HG03135 (cell line): ENCODE measurements at regions not wholly inside any gene's neighbourhood (a gene's known extent, or its start where the extent isn't known, plus 50 kb on each side); places are given as distances from the start of the nearest gene placed in this dataset.

Experiments used
- ATAC-seq: cut with Tn5 transposase; IDR thresholded peaks from one replicate; pipeline ENCODE4 v1.9.1; 2021; ENCODE audit warnings: mild to moderate bottlenecking, moderate library complexity; ENCODE audit not compliant: unreplicated experiment

DNA sequence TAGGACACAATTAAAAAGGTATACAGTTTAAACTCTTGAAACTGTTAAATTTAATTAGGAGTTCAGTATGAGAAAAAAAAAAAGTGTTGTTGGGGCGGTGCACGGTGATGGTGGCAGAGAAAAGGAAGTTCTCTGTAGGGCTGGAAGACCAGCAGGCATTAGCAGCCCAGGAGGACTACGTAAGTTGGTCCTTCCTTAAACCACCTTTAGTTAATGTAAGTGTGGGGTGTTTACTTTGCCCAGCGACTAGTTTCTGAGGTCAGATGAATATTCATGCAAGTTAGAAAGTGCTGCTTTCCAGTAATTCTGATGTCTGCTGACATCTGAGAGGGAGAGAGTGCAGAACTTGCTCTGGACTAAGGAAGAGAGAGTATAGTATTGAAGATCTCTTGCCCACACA is 54.9 kb downstream of the NKX2-1 start:
- no peak for ATAC-seq

DNA sequence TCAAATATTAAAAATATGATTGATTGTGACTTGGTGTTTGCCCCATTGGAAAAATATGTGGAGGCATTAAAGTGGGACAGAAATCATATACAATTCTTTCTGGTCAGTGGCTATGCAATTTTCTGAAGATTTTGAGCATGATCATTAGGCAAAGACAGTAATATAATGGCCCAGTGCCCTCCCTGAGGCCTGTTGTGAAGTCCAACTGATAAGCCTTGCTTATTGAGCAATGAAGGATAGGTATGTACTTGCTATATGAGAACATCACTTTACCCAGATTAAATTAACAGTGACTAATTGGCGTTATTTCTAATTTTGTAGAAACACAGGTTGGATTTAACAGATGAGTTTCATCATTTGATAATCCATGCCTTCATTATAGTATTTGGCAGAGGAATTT is 57.1 kb downstream of the NKX2-1 start:
- no peak for ATAC-seq

DNA sequence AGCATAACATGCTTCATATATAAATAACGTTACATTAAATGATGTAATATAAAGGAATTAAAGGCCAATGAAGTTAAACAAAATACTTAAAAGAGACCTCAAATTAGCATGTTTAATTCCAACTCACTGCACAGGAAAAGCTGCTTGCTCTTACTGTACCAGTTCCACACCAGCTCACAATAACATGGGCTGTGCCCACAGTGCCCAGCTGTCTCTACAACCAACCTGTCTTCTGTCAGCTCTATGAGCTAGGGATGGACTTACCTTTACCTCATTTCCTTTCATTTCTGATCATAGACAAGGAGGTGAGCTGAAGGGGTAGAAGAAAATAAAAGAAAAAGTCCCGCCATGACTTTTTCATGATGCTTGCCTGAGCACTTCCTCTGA is 64.8 kb downstream of the NKX2-1 start:
- ATAC-seq: no peak

DNA sequence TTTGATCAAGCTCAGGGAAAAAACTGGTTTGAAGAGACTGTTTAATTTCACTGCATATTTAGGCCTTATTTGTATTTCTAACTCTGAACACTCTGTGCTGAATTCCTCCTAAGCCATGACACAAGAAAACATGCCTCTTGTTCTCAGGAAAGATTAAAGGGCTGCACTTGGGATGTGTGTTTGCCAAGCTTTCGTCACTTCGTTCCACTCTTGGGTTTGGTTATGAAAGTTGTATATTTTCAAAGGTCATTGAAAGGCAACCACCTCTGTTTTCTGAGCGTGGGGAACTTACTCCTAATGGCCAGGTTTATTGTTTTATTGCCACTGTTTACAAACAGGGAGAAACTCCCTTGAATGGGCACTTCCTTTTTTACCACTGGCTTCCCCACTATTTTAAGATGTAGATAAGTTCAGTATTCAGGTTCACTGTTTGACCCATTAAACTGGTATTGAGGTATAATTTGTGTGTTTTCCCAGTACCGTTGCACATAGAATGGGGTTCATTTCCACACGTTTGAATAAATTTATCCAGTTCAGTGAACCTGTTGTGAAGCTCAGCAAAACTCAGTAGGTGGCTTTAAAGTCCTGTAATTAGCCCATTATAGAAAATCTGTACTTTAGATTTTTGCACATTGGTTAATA is 65.3 kb downstream of the NKX2-1 start:
- no peak for ATAC-seq

DNA sequence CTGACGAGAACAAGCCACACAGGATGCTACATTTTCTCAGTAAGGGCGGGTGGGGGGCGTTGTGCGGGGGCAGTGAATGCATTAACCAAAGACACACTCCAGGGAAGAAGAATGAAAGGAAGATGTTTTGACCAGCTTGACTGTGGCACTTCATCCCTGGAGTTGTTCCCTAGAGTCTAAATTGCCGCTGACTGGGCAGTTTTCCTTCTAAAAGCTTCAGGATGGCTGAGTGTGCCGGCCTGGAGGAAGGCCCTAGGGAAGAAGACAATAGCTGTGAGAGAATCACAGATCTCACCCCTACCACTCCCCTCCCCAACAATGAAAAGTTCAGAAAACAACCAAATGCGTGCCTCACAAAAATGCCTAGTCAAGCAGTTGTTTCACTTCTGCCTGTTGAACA is 67.2 kb downstream of the NKX2-1 start:
- ATAC-seq: no peak

DNA sequence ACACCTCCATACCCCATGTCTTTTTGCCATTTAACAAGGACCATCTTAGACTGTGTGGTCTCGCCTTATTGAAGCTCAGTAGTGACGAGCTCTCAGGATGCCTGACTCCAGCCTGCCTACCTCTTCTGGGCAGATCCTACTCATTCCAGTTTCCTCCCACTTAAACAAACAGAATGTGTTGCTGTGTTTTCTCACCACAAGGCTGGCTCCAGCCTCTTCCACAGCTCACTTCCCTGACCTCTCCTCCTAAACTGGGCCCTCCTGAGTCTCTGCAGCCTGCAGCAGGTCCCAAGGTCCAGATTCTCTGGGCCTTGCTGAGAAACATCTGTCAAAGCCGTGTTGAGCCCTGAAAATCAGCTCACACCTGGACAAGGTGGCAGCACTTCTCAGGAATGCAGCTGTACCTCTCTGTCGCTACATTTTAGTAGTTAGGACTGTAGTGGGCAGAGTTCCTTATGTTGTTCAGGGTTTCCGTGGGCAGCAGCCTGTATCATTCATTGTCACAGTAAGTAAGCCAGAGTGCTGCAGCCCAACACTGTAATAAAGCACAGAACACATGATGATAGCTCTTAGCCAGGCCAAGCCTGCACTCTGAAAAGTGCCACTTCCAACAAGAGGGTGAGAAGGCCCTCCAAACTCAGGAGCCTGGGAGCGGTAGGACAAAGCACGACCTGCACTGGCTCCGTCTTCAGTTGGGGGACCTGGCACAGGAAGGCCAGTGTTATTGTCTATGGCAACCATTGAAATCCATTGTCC is 68.5 kb downstream of the NKX2-1 start:
- ATAC-seq: no peak

DNA sequence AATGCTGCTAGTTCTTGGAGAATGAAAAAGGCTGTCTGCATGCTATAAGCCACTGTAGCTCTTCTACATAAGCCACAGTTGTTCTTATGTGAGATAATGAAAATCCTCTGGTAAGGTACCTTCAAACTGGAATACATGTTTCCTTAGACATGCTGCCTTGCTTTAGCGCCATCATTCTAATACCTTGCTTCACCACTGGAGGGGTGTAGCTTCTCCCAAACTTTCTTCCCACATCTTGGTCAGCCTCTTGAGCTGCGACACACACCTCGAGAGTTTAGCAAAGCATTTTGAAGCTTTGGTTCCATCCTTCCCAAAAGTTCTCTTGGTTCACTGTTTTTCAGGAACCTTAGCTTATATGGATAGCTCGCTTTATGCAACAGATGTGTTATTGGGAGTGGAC is 69.5 kb downstream of the NKX2-1 start:
- no peak for ATAC-seq

DNA sequence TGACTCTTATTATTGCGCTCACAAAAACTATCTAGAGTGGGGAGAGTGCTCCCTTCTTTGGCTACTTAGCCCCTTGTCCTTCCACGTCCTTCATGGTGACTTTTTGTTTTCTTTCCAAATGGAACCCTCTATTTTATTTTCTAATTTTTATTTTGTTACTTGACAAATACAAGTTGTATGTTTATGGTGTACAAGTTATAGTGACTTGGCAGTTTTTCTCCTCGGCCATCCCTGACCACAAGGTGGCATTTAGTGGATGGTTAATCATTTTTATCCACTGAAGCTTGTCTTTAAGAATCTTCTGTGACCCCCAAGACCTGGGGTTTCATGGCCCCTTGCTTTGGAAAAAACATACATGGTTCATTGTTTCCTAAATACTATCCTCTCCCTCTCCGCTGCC is 70.1 kb downstream of the NKX2-1 start:
- ATAC-seq: no peak

DNA sequence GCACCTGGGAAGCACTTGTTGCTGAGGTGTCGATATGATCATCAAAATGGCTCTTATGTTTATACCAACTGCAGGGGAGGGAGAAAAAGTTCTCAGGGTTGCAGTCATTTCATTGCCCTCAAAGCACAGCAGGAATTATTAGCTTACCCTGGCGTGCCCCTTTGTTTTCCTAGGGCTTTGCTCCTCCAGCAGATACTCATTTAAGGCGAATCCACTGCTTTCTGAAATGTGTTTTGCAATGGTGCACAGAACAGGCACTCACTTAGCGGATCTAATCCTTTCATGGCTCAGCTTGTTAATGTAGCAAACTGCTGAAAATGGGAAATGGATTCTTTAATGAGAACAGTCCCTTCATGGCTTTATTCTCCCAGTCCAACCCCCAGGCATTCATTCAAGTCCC is 76.7 kb downstream of the NKX2-1 start:
- no peak for ATAC-seq

DNA sequence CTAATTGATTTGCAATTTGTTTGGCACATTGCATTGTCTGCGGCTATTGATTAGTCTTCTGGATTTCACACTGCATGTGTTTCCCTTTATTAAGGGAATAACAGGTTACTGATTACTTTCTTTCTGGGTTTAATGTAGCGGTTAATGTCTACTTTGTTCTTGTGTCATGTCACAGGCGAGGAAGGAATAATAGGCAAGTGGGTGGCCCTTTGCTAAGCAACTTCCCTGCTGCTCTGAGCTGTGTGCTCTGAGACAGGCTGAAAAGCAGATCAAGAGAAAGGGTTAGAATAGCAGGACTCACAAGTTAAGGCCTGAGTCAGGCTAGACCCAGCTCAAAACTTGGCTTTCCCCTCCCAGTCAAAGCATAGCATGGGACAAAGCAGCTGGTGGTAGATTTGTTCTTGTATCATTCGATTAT is 77.2 kb downstream of the NKX2-1 start:
- ATAC-seq: no peak

DNA sequence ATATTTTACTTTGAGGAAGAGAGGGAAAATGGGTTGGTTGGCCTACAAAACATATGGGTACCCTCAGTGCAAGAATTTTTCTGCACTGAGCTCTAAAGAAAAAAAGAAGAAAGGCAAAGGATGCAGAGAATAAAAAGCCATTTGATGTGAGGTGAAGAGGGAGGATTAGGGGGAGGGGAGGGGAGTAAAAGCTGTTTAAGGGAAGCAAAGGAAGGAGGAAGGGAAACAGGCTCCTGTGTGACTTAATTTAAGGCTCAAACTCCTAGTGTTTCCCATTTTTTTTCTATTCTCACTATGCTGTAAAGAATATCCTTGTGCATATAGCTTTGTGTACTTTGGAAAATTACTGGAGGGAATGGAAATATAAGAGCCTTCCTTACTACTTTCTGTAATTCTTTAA is 78.7 kb downstream of the NKX2-1 start:
- no peak for ATAC-seq

DNA sequence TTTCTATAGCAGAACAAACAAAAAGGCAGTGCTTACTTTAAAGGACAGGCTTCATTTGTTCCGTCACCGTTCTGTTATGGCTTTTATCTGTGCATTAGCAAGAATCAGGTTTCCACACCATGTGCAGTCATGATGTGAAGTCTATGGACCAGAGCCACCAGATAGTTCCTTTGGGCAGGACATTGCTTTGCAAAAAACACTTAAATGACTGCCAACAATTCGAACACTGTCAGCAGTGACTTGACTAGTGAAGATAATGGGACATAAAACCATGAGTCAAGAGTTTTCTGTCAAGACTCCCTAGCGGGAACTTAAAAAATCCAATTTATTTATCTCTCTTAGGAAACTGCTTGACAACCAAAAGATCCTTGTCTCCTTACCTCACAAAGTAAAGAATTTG is 80.3 kb downstream of the NKX2-1 start:
- no peak for ATAC-seq

DNA sequence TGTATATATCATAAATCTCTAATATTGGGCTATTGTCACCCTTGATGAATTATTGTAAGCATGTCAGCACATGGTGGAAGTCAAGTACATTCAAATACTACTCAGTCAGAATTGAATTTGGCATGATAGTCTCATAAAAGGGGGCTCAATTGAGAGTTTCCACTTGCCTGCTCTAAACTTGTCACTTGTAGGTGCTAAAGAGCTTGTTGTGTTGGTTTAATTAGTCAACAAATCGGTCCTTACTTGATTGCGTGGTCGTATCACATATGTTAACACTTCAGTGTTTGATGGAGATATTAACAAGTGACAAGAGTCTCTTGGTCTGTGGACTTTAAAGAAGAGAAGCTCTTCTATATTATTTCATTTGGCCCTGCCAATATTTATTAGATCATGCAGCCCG is 81.1 kb downstream of the NKX2-1 start:
- ATAC-seq: no peak

DNA sequence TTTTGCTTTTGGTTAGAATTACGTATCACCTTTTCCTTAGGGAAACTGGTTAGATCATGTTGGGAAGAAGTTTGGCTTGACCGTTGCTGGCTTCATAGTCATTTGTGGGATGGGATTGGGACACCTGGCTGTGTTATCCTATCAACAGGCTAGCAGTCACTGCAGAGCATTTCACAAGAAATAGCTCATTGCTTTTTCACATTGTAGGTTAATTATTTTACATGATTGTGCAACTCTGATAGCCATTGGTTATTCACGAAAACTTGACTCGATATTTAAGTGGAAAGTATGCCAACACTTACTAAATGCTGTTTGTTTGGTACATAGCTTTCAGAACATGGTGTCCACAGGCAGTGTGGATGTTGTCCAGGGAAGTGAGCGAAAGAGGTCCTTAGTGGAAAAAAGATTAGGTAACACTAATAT is 89.4 kb downstream of the NKX2-1 start:
- no peak for ATAC-seq

DNA sequence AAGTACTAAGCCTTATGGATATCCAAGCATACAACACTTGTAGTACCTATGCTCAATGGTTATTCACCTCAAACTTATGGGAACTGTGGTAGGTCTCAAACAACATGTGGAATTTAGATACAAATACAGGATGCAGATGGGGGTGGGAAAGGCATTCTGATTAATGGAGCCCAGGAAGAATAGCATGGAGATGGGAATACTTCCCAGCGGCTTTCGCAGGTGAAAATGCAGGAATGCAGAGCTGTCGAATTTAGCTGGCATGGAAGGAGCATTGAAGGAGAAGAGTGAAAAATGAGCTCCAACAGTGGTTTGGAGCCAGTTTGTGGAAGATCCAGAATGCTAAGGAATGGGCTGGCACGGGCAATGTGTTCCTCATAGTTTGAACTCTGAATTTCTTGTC is 89.9 kb downstream of the NKX2-1 start:
- no peak for ATAC-seq

DNA sequence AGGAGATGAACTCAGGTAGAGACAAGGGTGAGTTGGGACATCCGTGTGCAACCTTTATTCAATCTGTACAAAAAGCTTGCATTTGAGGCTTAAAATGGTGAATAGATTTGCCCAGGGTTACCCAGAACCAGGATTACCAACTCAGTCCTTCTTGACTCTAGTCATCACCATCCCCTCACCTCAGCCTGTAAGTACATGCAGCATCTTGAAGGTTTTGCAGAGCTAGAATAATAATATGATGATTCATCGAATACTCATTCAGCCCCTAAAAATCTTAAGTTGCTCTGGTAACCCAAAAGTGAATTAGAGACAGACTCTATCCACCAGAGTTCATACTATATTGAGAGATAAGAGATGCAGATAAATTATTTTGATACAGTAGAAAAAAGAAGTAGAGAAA is 90.3 kb downstream of the NKX2-1 start:
- no peak for ATAC-seq

DNA sequence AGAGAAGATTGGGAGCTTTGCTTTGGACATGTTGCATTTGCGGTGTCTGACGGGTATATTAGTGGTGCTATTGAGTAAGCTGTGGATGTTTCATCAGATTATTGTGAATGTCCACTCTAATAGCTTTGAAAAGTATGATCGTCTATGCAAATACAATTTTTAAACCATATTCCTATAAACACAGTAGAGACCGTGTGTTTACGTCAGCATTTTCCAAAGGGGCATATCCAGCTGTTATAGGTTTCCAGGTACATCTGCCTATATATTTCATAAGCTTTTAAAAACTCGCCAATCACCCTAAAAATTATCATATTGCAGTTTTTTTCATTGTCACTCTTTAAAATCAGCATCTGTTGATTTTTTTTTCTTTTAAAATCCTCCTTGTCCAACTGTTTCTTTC is 91.7 kb downstream of the NKX2-1 start:
- no peak for ATAC-seq

DNA sequence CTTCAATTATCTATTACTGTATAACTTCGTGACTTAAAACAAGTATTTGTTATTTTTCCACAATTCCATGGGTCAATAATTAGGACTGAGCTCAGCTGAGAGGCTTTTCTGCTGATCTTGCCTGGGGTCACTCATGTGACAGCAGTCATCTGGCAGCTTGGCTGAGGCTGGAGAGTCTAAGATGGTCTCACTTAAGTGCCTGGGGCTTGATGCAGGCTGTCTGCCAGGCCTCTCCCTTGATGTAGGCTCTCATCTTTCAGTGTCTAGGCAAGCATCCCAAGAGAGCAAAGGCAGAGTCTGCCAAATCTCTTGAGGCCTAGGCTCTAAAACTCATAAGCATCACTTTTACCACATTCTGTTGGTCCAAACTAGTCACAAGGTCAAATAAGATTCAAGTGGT is 93.2 kb downstream of the NKX2-1 start:
- no peak for ATAC-seq

DNA sequence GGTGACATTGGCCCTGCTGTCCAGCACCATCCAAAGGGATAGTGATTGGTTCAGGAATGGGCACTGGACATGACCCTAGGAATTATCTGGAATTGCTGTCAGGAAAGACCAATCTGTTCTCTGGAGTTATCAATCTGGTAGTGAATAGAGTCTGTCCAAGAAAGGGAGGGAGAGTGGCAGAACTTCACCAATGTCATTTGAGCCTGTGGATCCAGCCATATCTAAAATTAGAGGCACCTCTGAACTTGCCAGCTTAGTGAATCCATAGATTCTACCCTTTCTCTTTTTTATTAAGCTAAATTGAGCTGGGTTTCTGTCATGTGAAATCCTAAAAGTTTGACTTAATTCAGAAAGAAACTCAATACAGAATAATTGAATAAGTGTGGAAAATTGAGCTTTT is 93.9 kb downstream of the NKX2-1 start:
- ATAC-seq: no peak

DNA sequence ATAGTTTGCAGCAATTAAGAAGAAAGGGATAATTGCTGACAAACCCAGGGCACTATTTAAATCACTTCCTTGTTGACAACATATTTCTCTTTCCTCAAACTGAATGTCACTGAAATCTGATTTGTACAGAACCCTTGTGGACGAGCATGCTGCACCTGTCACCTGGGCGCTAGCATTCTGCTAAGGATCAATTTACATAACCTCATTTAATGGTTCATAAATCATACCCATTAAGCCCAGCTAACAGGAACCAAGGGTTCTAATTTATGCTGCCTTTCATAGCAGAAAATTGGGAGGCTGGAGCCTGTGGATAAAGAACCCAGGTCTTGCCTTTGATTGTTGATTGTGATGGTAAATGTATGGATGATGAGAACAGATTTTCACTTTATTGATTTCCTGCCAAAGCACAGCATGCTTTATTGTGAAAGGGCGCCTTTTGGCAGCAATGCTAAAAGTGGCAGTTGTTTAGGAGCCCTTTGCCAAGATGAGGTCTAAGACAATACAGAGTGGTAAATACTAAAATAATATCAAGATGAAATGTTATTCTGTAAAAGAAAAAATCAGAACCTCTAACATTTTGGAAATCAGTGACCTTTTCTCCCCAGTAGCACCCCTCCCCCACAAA is 95.4 kb downstream of the NKX2-1 start:
- no peak for ATAC-seq

DNA sequence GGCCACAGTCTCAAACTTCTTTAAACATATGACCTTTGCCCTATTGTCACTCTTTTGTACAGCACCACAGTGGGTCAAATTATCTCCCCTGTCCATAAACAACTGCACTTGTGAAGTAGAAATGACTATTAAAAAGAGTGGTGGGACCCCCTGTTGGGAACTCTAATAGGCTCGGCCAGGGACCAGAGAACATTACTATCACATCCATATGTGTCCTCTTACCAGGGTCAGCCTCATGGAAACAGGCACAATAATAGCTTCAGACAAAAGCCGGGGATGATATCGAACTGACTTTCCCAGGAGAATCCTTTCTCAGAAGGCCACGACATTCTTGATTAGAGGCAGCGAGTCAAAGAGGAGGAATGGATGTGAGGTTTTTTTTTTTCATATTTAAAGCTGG is 96.6 kb downstream of the NKX2-1 start:
- ATAC-seq: no peak

DNA sequence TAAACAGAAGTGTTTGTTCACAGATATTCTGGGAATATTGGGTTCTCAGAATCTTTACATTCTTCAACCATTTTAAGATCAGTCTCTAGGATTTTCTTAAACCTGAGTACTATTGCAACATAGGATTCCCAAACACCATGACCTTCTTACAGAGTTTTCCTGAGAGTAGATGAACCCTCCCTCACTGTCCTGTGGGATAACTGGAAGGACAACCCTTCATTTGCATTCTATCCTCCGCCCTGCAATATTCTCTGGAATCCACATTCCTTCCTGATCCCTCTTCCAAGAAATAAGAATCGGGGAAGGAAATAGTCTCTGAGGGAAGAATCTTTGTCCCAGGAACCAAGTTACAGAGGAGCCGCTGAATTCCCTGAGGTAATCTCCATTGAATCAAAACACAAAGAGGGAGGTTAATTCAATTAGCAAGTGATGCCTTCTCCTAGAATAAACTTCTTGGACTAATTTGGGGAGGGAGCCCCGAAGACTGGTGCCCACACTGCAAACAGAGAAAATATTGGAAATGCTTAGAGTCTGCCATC is 99.8 kb upstream of the MBIP start:
- ATAC-seq: no peak
